CD4-positive, alpha-beta T cell (primary cell): ENCODE measurements at regions not wholly inside any gene's neighbourhood (a gene's known extent, or its start where the extent isn't known, plus 50 kb on each side); places are given as distances from the start of the nearest gene placed in this dataset.

Source experiments
- ATAC-seq: fragments of 200-7000 bp; cut with Tn5 transposase; one replicate; pipeline ENCODE4 v1.10.0; 2022; ENCODE audit warnings: mild to moderate bottlenecking; ENCODE audit not compliant: poor library complexity
- CTCF ChIA-PET: fragments of 350-600 bp; sonication (Branson Sonifier 250); formaldehyde crosslinking; loops from one replicate; lab custom pipeline; 2021; ENCODE audit warnings: antibody characterized with exemption, inconsistent platforms; lab: Charles Lee
- POLR2A ChIA-PET: fragments of 350-600 bp; sonication (Branson Sonifier 250); formaldehyde crosslinking; loops from one replicate; lab custom pipeline; 2021; ENCODE audit warnings: antibody characterized with exemption, inconsistent platforms; lab: Charles Lee
- DNase-seq, 14 experiments: peaks; one replicate each; pipeline ENCODE4 v3.0.0-alpha.2; 2013 to 2020; ENCODE audit warnings: mixed read lengths in 2 of 14
- H3K27ac ChIP-seq, 2 donors: one replicate each; pipeline versions ENCODE4 v1.5.1 to v1.7.0; 2013; ENCODE audit warnings: low read length in 2 of 2, low read depth in 1 of 2, mild to moderate bottlenecking in 1 of 2
- H3K27me3 ChIP-seq, 2 experiments: 1 replicate in 1 of 2; 2 replicates in 1 of 2; pipeline versions ENCODE4 v1.6.1 to v1.7.0; 2013; ENCODE audit warnings: low read length in 2 of 2, control low read depth in 1 of 2, mild to moderate bottlenecking in 1 of 2, moderate library complexity in 1 of 2; ENCODE audit not compliant: insufficient read depth in 2 of 2, control insufficient read depth in 1 of 2
- H3K36me3 ChIP-seq: one replicate; pipeline ENCODE4 v1.6.1; 2013; ENCODE audit warnings: low read length, control low read depth; ENCODE audit not compliant: insufficient read depth
- H3K4me1 ChIP-seq: one replicate; pipeline ENCODE4 v1.6.1; 2013; ENCODE audit warnings: low read length, control low read depth; ENCODE audit not compliant: insufficient read depth
- H3K4me3 ChIP-seq: one replicate; pipeline ENCODE4 v1.5.1; 2013; ENCODE audit warnings: mild to moderate bottlenecking, low read length, moderate library complexity
- H3K9me3 ChIP-seq, 2 experiments: 1 replicate in 1 of 2; 2 replicates in 1 of 2; pipeline versions ENCODE4 v1.6.1 to v1.7.0; 2013; ENCODE audit warnings: low read length in 2 of 2, mild to moderate bottlenecking in 2 of 2, control low read depth in 1 of 2, moderate library complexity in 1 of 2; ENCODE audit not compliant: control insufficient read depth in 1 of 2, insufficient read depth in 1 of 2
- H3K27ac Mint-ChIP-seq: one replicate; pipeline ENCODE4 v1.8.0; 2020; ENCODE audit warnings: mixed read lengths
- H3K27me3 Mint-ChIP-seq: one replicate; pipeline ENCODE4 v1.8.0; 2021; ENCODE audit warnings: mixed read lengths
- H3K36me3 Mint-ChIP-seq: one replicate; pipeline ENCODE4 v1.8.0; 2021; ENCODE audit warnings: low read depth, mixed read lengths
- H3K4me1 Mint-ChIP-seq: one replicate; pipeline ENCODE4 v1.8.0; 2021; ENCODE audit warnings: low read depth, mixed read lengths
- H3K4me3 Mint-ChIP-seq: one replicate; pipeline ENCODE4 v1.8.0; 2020; ENCODE audit warnings: mild to moderate bottlenecking, mixed read lengths
- H3K9me3 Mint-ChIP-seq: one replicate; pipeline ENCODE4 v1.8.0; 2020; ENCODE audit warnings: mixed read lengths
- CTCF ChIP-seq: fragments of 200-600 bp; IDR thresholded peaks from one replicate; pipeline ENCODE4 v1.8.0; 2022; ENCODE audit warnings: antibody characterized with exemption, mild to moderate bottlenecking
- intact Hi-C, 2 experiments: fragments of 100-400 bp; cut with DNase I in 1 of 2; cut with micrococcal nuclease in 1 of 2; formaldehyde crosslinking; loops; one replicate each; pipeline versions ENCODE4 v1.15.1 to v1.9.0; 2023 to 2025; cut with DNase I, micrococcal nuclease

- no peak for TF ChIP-seq CTCF
- CTCF ChIA-PET, result no interaction called here
- POLR2A ChIA-PET, result no interaction called here
- intact Hi-C loops, result no loop called here
- H3K4me3 Mint-ChIP-seq, result no peak overlapping the region
- DNase-seq (no peak), ATAC-seq (no peak)
- no peaks in the 10 kb centered on the region for H3K36me3 Mint-ChIP-seq
- H3K27me3 Mint-ChIP-seq, result no peaks in the 10 kb centered on the region
- Histone ChIP-seq H3K9me3 (no peaks in the 10 kb centered on the region), H3K27me3 (no peaks in the 10 kb centered on the region), H3K4me1 (no peaks in the 10 kb centered on the region), H3K4me3 (no peak overlapping the region), H3K36me3 (no peaks in the 10 kb centered on the region), H3K27ac (no peak overlapping the region)
- peaks cover 5% of the 10 kb centered on the region for H3K9me3 Mint-ChIP-seq
- H3K27ac Mint-ChIP-seq, result no peak overlapping the region
- no peaks in the 10 kb centered on the region for H3K4me1 Mint-ChIP-seq
Observed at GRCh38 chr12:28693565-28694219, 455.4 kb upstream of the FAR2 start.

- no peaks in the 10 kb centered on the region for H3K9me3 ChIP-seq
- no peaks in the 10 kb centered on the region for H3K27me3 Mint-ChIP-seq
- H3K9me3 Mint-ChIP-seq, result peaks cover 5% of the 10 kb centered on the region
- H3K36me3 ChIP-seq, result no peaks in the 10 kb centered on the region
- no peaks in the 10 kb centered on the region for H3K36me3 Mint-ChIP-seq
- no peaks in the 10 kb centered on the region for H3K4me1 Mint-ChIP-seq
- TF ChIP-seq CTCF, result no peak
- no peak overlapping the region for H3K27ac ChIP-seq
- no peak for ATAC-seq
- no peak overlapping the region for H3K27ac Mint-ChIP-seq
- H3K4me1 ChIP-seq, result no peaks in the 10 kb centered on the region
- H3K4me3 Mint-ChIP-seq, result no peak overlapping the region
- CTCF ChIA-PET, result interaction anchor here (0.6 kb wide), 1 partner anchor 201 kb away, joined by 3 read pairs; no protein-coding TSS in a partner anchor
- H3K27me3 ChIP-seq, result no peaks in the 10 kb centered on the region
- no peak overlapping the region for H3K4me3 ChIP-seq
- POLR2A ChIA-PET, result no interaction called here
- intact Hi-C loops, result no loop called here
- DNase-seq, result no peak
Observed at GRCh38 chr12:28698553-28698952, 450.5 kb upstream of the FAR2 start.

GRCh38 chr12:28699029-28699428, 450.0 kb upstream of the FAR2 start:
- Histone ChIP-seq H3K27ac (no peak overlapping the region), H3K36me3 (no peaks in the 10 kb centered on the region), H3K4me1 (no peaks in the 10 kb centered on the region), H3K9me3 (no peaks in the 10 kb centered on the region), H3K4me3 (no peak overlapping the region), H3K27me3 (no peaks in the 10 kb centered on the region)
- intact Hi-C loops, result no loop called here
- H3K9me3 Mint-ChIP-seq, result peaks cover 5% of the 10 kb centered on the region
- ChIA-PET CTCF (interaction anchor here (0.6 kb wide), 1 partner anchor 202 kb away, joined by 3 read pairs; no protein-coding TSS in a partner anchor), POLR2A (no interaction called here)
- DNase-seq (no peak), ATAC-seq (no peak)
- no peaks in the 10 kb centered on the region for H3K4me1 Mint-ChIP-seq
- H3K27me3 Mint-ChIP-seq, result no peaks in the 10 kb centered on the region
- TF ChIP-seq CTCF, result no peak
- H3K27ac Mint-ChIP-seq, result no peak overlapping the region
- H3K4me3 Mint-ChIP-seq, result no peak overlapping the region
- H3K36me3 Mint-ChIP-seq, result no peaks in the 10 kb centered on the region
